Chondrocyte (in vitro differentiated cells): ENCODE measurements at regions not wholly inside any gene's neighbourhood (a gene's known extent, or its start where the extent isn't known, plus 50 kb on each side); places are given as distances from the start of the nearest gene placed in this dataset.

Experiments
- DNase-seq: peaks from one replicate; pipeline ENCODE4 v3.0.0; 2021; ENCODE audit warnings: mixed read lengths, low spot score
- H3K27ac Mint-ChIP-seq: one replicate; pipeline ENCODE4 v1.8.0; 2021; ENCODE audit warnings: mild to moderate bottlenecking, moderate library complexity, mixed read lengths; ENCODE audit not compliant: unreplicated experiment
- H3K27me3 Mint-ChIP-seq: 2 replicates; pipeline ENCODE4 v1.8.0; 2021; ENCODE audit warnings: low read depth, mixed read lengths
- H3K36me3 Mint-ChIP-seq: 2 replicates; pipeline ENCODE4 v1.8.0; 2021; ENCODE audit warnings: low read depth, mixed read lengths
- H3K4me1 Mint-ChIP-seq: 2 replicates; pipeline ENCODE4 v1.8.0; 2021; ENCODE audit warnings: low read depth, mild to moderate bottlenecking, mixed read lengths
- H3K4me3 Mint-ChIP-seq: one replicate; pipeline ENCODE4 v1.8.0; 2021; ENCODE audit warnings: mild to moderate bottlenecking, moderate library complexity, mixed read lengths; ENCODE audit not compliant: unreplicated experiment
- H3K9me3 Mint-ChIP-seq: 2 replicates; pipeline ENCODE4 v1.8.0; 2021; ENCODE audit warnings: low read depth, mixed read lengths
- TF ChIP-seq, protein P1 (sequence below): fragments of 200-600 bp; sonication (generic); IDR thresholded peaks from 2 replicates; pipeline ENCODE4 v1.5.0; 2021; ENCODE audit warnings: antibody characterized with exemption, mild to moderate bottlenecking, moderate library complexity

DNA sequence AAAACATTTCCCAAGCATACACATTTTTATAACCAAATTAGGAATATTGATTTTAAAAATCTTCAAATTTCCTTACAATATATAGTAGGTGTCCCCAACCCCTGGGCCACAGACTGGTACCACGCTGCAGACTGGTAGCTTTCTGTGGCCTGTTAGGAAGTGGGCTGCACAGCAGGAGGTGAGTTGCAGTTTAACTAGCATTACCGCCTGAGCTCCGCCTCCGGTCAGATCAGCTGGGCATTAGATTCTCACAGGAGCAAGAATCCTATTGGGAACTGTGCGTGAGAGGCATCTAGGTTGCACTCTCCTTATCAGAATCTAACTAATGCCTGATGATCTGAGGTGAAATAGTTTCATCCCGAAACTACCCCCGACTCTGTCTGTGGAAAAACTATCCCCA is 62.1 kb downstream of the ZWINT start:
- DNase-seq: peak; percentile 37
- H3K4me1 Mint-ChIP-seq: no peaks in the 10 kb centered on the region
- no peak overlapping the region for H3K4me3 Mint-ChIP-seq
- no peak overlapping the region for H3K27ac Mint-ChIP-seq
- H3K27me3 Mint-ChIP-seq: no peaks in the 10 kb centered on the region
- TF ChIP-seq, protein P1, sequence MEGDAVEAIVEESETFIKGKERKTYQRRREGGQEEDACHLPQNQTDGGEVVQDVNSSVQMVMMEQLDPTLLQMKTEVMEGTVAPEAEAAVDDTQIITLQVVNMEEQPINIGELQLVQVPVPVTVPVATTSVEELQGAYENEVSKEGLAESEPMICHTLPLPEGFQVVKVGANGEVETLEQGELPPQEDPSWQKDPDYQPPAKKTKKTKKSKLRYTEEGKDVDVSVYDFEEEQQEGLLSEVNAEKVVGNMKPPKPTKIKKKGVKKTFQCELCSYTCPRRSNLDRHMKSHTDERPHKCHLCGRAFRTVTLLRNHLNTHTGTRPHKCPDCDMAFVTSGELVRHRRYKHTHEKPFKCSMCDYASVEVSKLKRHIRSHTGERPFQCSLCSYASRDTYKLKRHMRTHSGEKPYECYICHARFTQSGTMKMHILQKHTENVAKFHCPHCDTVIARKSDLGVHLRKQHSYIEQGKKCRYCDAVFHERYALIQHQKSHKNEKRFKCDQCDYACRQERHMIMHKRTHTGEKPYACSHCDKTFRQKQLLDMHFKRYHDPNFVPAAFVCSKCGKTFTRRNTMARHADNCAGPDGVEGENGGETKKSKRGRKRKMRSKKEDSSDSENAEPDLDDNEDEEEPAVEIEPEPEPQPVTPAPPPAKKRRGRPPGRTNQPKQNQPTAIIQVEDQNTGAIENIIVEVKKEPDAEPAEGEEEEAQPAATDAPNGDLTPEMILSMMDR: no peak
- no peaks in the 10 kb centered on the region for H3K9me3 Mint-ChIP-seq
- H3K36me3 Mint-ChIP-seq: no peaks in the 10 kb centered on the region

DNA sequence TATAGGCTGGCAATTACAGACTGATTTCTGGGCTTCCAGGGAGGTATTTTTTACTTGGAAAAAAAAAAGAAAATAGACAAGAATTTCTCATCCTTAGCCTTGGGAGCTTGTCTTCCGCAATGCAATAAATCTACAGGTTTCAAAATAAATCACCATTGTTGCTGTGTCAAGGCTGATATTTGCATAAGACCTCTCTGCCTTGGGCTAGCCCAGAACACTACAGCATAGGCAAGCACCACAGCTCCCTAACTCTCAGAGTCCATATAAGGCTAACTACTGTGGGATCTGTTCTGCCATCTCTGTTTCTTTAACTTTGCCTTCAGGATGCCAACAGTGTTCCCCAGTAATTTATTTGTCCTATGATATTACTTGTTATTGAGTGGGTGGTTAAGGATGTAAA is 64.4 kb downstream of the ZWINT start:
- H3K4me3 Mint-ChIP-seq: no peak overlapping the region
- no peaks in the 10 kb centered on the region for H3K36me3 Mint-ChIP-seq
- H3K9me3 Mint-ChIP-seq: peaks cover 8% of the 10 kb centered on the region
- H3K27me3 Mint-ChIP-seq: no peaks in the 10 kb centered on the region
- H3K27ac Mint-ChIP-seq: no peak overlapping the region
- TF ChIP-seq, protein P1: no peak
- no peaks in the 10 kb centered on the region for H3K4me1 Mint-ChIP-seq
- DNase-seq: no peak

DNA sequence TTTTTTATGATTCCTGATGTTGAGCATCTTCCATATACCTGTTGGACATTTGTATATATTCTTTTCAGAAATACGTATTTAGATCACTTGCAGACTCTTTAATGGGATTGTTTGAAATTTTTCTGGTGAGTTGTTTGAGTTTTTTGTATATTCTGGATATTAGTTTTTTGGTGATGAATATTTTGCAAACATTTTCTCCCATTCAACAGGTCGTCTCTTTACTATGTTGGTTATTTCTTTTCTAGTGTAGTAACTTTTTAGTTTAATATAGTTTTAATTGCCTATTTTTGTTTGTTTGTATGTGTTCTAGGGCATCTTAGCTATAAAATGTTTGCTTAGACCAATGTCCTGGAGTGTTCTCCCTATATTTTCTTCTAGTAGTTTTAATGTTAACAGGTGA is 72.7 kb downstream of the ZWINT start:
- no peak for DNase-seq
- H3K36me3 Mint-ChIP-seq: no peaks in the 10 kb centered on the region
- no peaks in the 10 kb centered on the region for H3K4me1 Mint-ChIP-seq
- no peak overlapping the region for H3K4me3 Mint-ChIP-seq
- peaks cover 14% of the 10 kb centered on the region for H3K9me3 Mint-ChIP-seq
- peaks cover 5% of the 10 kb centered on the region for H3K27me3 Mint-ChIP-seq
- no peak overlapping the region for H3K27ac Mint-ChIP-seq
- TF ChIP-seq, protein P1: no peak

DNA sequence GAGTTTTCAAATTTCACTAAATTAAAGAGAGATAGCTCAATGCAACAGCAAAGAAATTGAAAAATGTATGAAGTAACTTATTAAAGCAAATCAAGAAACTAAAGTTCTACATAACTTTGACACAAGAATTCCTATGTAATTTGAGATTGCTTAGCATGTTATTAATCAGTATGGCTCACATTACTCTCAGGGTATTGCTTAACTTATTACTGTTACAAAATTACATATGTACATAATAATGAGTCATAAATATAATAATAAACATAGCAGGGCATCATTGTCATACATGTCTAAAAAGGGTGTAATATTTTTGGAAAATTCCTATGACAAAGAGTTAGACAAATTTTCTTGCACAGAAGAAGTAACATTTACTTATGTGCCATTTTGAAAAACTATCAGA is 75.0 kb downstream of the ZWINT start:
- H3K4me3 Mint-ChIP-seq: no peak overlapping the region
- peaks cover 11% of the 10 kb centered on the region for H3K27me3 Mint-ChIP-seq
- DNase-seq: no peak
- H3K9me3 Mint-ChIP-seq: peaks cover under 1% of the 10 kb centered on the region
- TF ChIP-seq, protein P1: no peak
- H3K36me3 Mint-ChIP-seq: no peaks in the 10 kb centered on the region
- no peaks in the 10 kb centered on the region for H3K4me1 Mint-ChIP-seq
- no peak overlapping the region for H3K27ac Mint-ChIP-seq

DNA sequence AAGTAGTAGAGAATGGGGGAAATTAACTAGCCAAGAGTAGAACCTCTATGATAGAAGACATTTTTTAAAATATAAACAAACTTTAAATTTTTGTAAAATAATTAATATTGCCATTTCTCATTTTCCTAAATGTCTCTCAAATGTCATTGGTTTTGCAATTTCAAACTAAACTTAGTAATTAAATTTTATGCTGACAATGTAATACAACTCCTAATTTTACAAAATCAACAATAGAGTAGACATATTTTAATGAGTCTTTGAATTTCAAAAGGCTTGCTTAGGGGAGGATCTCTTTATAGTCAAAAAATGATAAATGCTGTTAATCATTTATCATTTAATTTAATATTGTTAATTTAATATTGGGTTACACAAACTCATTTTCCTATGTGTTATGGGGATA is 81.8 kb downstream of the ZWINT start:
- Mint-ChIP-seq H3K36me3 (no peaks in the 10 kb centered on the region), H3K4me1 (no peaks in the 10 kb centered on the region), H3K27ac (no peak overlapping the region), H3K27me3 (peaks cover 15% of the 10 kb centered on the region), H3K4me3 (no peak overlapping the region), H3K9me3 (no peaks in the 10 kb centered on the region)
- no peak for DNase-seq
- TF ChIP-seq, protein P1: no peak
